Erythroblast (primary cell): ENCODE measurements at regions not wholly inside any gene's neighbourhood (a gene's known extent, or its start where the extent isn't known, plus 50 kb on each side); places are given as distances from the start of the nearest gene placed in this dataset.

Experiments used
- GATA1 ChIP-seq: IDR thresholded peaks from 2 replicates; pipeline ENCODE4 v1.6.1; 2011; ENCODE audit warnings: low read depth, mild to moderate bottlenecking, control low read depth, low read length, moderate library complexity
- POLR2A ChIP-seq: IDR thresholded peaks from 2 replicates; pipeline ENCODE4 v1.6.1; 2011; ENCODE audit warnings: mild to moderate bottlenecking, low read length

GRCh38 chr17:71633391-71633849 lies 487.4 kb upstream of the SOX9 start:
- TF ChIP-seq POLR2A (no peak), GATA1 (no peak)
